H1 (cell line): ENCODE measurements at regions not wholly inside any gene's neighbourhood (a gene's known extent, or its start where the extent isn't known, plus 50 kb on each side); places are given as distances from the start of the nearest gene placed in this dataset.

Source experiments
- CTCF ChIA-PET: fragments of 300-600 bp; sonication (Branson Sonifier 250); formaldehyde crosslinking; loops from one replicate; lab custom pipeline; 2021; ENCODE audit not compliant: partially characterized antibody; lab: Charles Lee
- POLR2A ChIA-PET: fragments of 300-600 bp; sonication (Branson Sonifier 250); formaldehyde crosslinking; loops from one replicate; lab custom pipeline; 2021; ENCODE audit warnings: inconsistent platforms; ENCODE audit not compliant: partially characterized antibody; lab: Charles Lee
- DNase-seq, 2 experiments: peaks; one replicate each; pipeline versions ENCODE4 v3.0.0 to v3.0.0-alpha.2; 2010 to 2022; ENCODE audit warnings: low spot score in 2 of 2, low read depth in 1 of 2, mixed read lengths in 1 of 2
- FAIRE-seq: peaks from 2 replicates; lab custom pipeline; 2011; peaks lifted over from hg19 to GRCh38; lab: Jason Lieb, UNC
- H2AFZ ChIP-seq: 2 replicates; pipeline ENCODE4 v1.8.1; 2012; ENCODE audit warnings: low read length, inconsistent platforms
- H2AK5ac ChIP-seq: 2 replicates; pipeline ENCODE4 v1.6.1; 2013; ENCODE audit warnings: low read depth, low read length
- H2BK120ac ChIP-seq: replicated peaks from 2 replicates; pipeline ENCODE3; 2013; ENCODE audit warnings: low read depth, low read length, inconsistent platforms
- H2BK12ac ChIP-seq: 2 replicates; pipeline ENCODE4 v1.6.1; 2013; ENCODE audit warnings: low read depth, low read length
- H2BK15ac ChIP-seq: 2 replicates; pipeline ENCODE4 v1.6.1; 2013; ENCODE audit warnings: low read length
- H2BK20ac ChIP-seq: 2 replicates; pipeline ENCODE4 v1.6.1; 2013; ENCODE audit warnings: low read length
- H2BK5ac ChIP-seq: 2 replicates; pipeline ENCODE4 v1.6.1; 2013; ENCODE audit warnings: low read depth, low read length
- H3K14ac ChIP-seq: 2 replicates; pipeline ENCODE4 v1.6.1; 2013; ENCODE audit warnings: inconsistent platforms; ENCODE audit not compliant: insufficient read length
- H3K18ac ChIP-seq: 2 replicates; pipeline ENCODE4 v1.6.1; 2013; ENCODE audit warnings: low read length; ENCODE audit errors: extremely low read depth
- H3K23ac ChIP-seq: 2 replicates; pipeline ENCODE4 v1.6.1; 2013; ENCODE audit warnings: inconsistent platforms; ENCODE audit not compliant: insufficient read length
- H3K23me2 ChIP-seq: 2 replicates; pipeline ENCODE4 v1.6.1; 2013; ENCODE audit warnings: low read depth, low read length
- H3K27ac ChIP-seq: 2 replicates; pipeline ENCODE4 v1.6.1; 2011; ENCODE audit warnings: low read depth, low read length, inconsistent platforms
- H3K27me3 ChIP-seq, 4 experiments: replicated peaks in 1 of 4; 1 replicate in 1 of 4; 2 replicates in 3 of 4; pipeline versions ENCODE4 v1.6.1 to v1.8.1; 2011 to 2013; ENCODE audit warnings: low read length in 3 of 4, mild to moderate bottlenecking in 3 of 4, inconsistent platforms in 2 of 4, mixed read lengths in 2 of 4, moderate library complexity in 1 of 4; ENCODE audit not compliant: control insufficient read depth in 3 of 4, insufficient read depth in 3 of 4; ENCODE audit errors: extremely low read depth in 1 of 4
- H3K36me3 ChIP-seq, 4 experiments: 2 replicates each; pipeline versions ENCODE4 v1.6.1 to v1.8.1; 2011 to 2013; ENCODE audit warnings: mild to moderate bottlenecking in 4 of 4, low read length in 3 of 4, moderate library complexity in 2 of 4, control low read depth in 1 of 4, inconsistent platforms in 1 of 4; ENCODE audit not compliant: insufficient read depth in 4 of 4, control insufficient read depth in 2 of 4
- H3K4ac ChIP-seq: replicated peaks from 2 replicates; pipeline ENCODE3; 2013; ENCODE audit warnings: low read length, low read depth, mixed read lengths, inconsistent platforms; ENCODE audit not compliant: insufficient read length
- H3K4me1 ChIP-seq, 4 experiments: replicated peaks in 1 of 4; 1 replicate in 1 of 4; 2 replicates in 3 of 4; pipeline versions ENCODE4 v1.6.1 to v1.8.1; 2011 to 2013; ENCODE audit warnings: low read length in 3 of 4, inconsistent platforms in 2 of 4, mixed read lengths in 1 of 4; ENCODE audit not compliant: insufficient read depth in 4 of 4, control insufficient read depth in 3 of 4
- H3K4me2 ChIP-seq, 2 experiments: 2 replicates each; pipeline versions ENCODE4 v1.6.1 to v1.8.1; 2011 to 2013; ENCODE audit warnings: low read depth in 2 of 2, low read length in 2 of 2, control low read depth in 1 of 2, inconsistent platforms in 1 of 2, mild to moderate bottlenecking in 1 of 2; ENCODE audit not compliant: insufficient read depth in 1 of 2
- H3K4me3 ChIP-seq, 4 experiments: fragments of 200-600, 300-600 bp in 1 of 4; sonication (generic), shearing (Covaris generic), sonication (Bioruptor Twin) in 1 of 4; 2 replicates each; pipeline versions ENCODE4 v1.5.1 to v1.8.1; 2011 to 2016; ENCODE audit warnings: low read length in 4 of 4, low read depth in 3 of 4, control low read depth in 2 of 4, inconsistent platforms in 2 of 4, mild to moderate bottlenecking in 2 of 4, mixed read lengths in 1 of 4, moderate library complexity in 1 of 4; ENCODE audit not compliant: insufficient read depth in 2 of 4; ENCODE audit errors: extremely low read depth in 1 of 4
- H3K56ac ChIP-seq: replicated peaks from 2 replicates; pipeline ENCODE3; 2013; ENCODE audit warnings: low read depth, mild to moderate bottlenecking, mixed read lengths, low read length, inconsistent platforms; ENCODE audit not compliant: insufficient read length
- H3K79me1 ChIP-seq: 2 replicates; pipeline ENCODE4 v1.6.1; 2013; ENCODE audit warnings: low read depth, low read length, control low read depth
- H3K79me2 ChIP-seq, 2 experiments: 2 replicates each; pipeline versions ENCODE4 v1.6.1 to v1.8.1; 2012 to 2013; ENCODE audit warnings: low read length in 2 of 2, mild to moderate bottlenecking in 2 of 2, inconsistent platforms in 1 of 2; ENCODE audit not compliant: insufficient read depth in 2 of 2, control insufficient read depth in 1 of 2
- H3K9ac ChIP-seq, 4 experiments: replicated peaks in 1 of 4; 1 replicate in 1 of 4; 2 replicates in 3 of 4; pipeline versions ENCODE4 v1.6.1 to v1.8.1; 2011 to 2013; ENCODE audit warnings: low read depth in 3 of 4, low read length in 3 of 4, control low read depth in 2 of 4, mild to moderate bottlenecking in 2 of 4, moderate library complexity in 2 of 4, inconsistent platforms in 1 of 4; ENCODE audit errors: extremely low read depth in 1 of 4
- H3K9me3 ChIP-seq, 2 experiments: 2 replicates each; pipeline versions ENCODE4 v1.6.1 to v1.8.1; 2012 to 2013; ENCODE audit warnings: mild to moderate bottlenecking in 2 of 2, moderate library complexity in 2 of 2, control low read depth in 1 of 2, inconsistent platforms in 1 of 2, low read depth in 1 of 2, low read length in 1 of 2, mixed read lengths in 1 of 2; ENCODE audit not compliant: insufficient read depth in 2 of 2
- H4K20me1 ChIP-seq, 2 experiments: replicated peaks in 1 of 2; 2 replicates each; pipeline versions ENCODE3 to v1.8.1; 2011 to 2013; ENCODE audit warnings: inconsistent platforms in 2 of 2, low read length in 2 of 2, mild to moderate bottlenecking in 1 of 2; ENCODE audit not compliant: insufficient read depth in 2 of 2, control insufficient read depth in 1 of 2
- H4K5ac ChIP-seq: 2 replicates; pipeline ENCODE4 v1.6.1; 2013; ENCODE audit warnings: low read length, low read depth, mixed read lengths, inconsistent platforms; ENCODE audit not compliant: insufficient read length
- H4K8ac ChIP-seq: 2 replicates; pipeline ENCODE4 v1.8.0; 2013; ENCODE audit warnings: mild to moderate bottlenecking, moderate library complexity, low read length, inconsistent platforms; ENCODE audit not compliant: insufficient read depth; ENCODE audit errors: extremely low read depth
- H4K91ac ChIP-seq: replicated peaks from 2 replicates; pipeline ENCODE3; 2013; ENCODE audit warnings: low read length, mixed read lengths, inconsistent platforms; ENCODE audit not compliant: insufficient read length
- CHD2 ChIP-seq: IDR thresholded peaks from 2 replicates; pipeline ENCODE4 v1.6.1; 2012; ENCODE audit warnings: low read length, improper control_type of control experiment
- CREB1 ChIP-seq: IDR thresholded peaks from 2 replicates; pipeline ENCODE4 v1.6.1; 2012; ENCODE audit warnings: inconsistent platforms
- FOSL1 ChIP-seq: IDR thresholded peaks from 2 replicates; pipeline ENCODE4 v1.6.1; 2011; ENCODE audit warnings: mild to moderate bottlenecking, low read depth, low read length, moderate library complexity; ENCODE audit not compliant: insufficient read depth
- JUN ChIP-seq: IDR thresholded peaks from 2 replicates; pipeline ENCODE4 v1.6.1; 2011; ENCODE audit warnings: low read depth, mild to moderate bottlenecking, improper control_type of control experiment, low read length
- NANOG ChIP-seq: IDR thresholded peaks from 2 replicates; pipeline ENCODE4 v1.6.1; 2011; ENCODE audit warnings: low read length, low read depth, mild to moderate bottlenecking, inconsistent platforms; ENCODE audit not compliant: insufficient read depth, poor library complexity, severe bottlenecking
- POLR2AphosphoS5 ChIP-seq: IDR thresholded peaks from 2 replicates; pipeline ENCODE4 v1.6.1; 2011; ENCODE audit warnings: low read depth, low read length
- RBBP5 ChIP-seq: IDR thresholded peaks from 2 replicates; pipeline ENCODE4 v1.7.1; 2012; ENCODE audit warnings: low read depth, mild to moderate bottlenecking, inconsistent platforms, low read length, moderate library complexity, borderline replicate concordance
- RXRA ChIP-seq: IDR thresholded peaks from 2 replicates; pipeline ENCODE4 v1.6.1; 2011; ENCODE audit warnings: low read depth, mild to moderate bottlenecking, low read length, moderate library complexity; ENCODE audit not compliant: insufficient read depth
- SRF ChIP-seq: IDR thresholded peaks from 2 replicates; pipeline ENCODE4 v1.6.1; 2011; ENCODE audit warnings: mild to moderate bottlenecking, low read depth, low read length, moderate library complexity
- SUZ12 ChIP-seq: fragments of 200-600 bp; sonication (generic); IDR thresholded peaks from 2 replicates; pipeline ENCODE4 v1.6.1; 2012; ENCODE audit warnings: mild to moderate bottlenecking, inconsistent platforms, low read length, moderate library complexity, mixed read lengths
- TBP ChIP-seq: IDR thresholded peaks from 2 replicates; pipeline ENCODE4 v1.6.1; 2011; ENCODE audit warnings: low read depth, low read length, improper control_type of control experiment
- TCF12 ChIP-seq: IDR thresholded peaks from 2 replicates; pipeline ENCODE4 v1.6.1; 2011; ENCODE audit warnings: low read depth, mild to moderate bottlenecking, low read length
- whole genome bisulfite sequencing, 2 experiments: shearing (Covaris generic) in 1 of 2; methylation state at CpG; one replicate each; pipeline versions ENCODE4 v1.1.6 to v1.1.7; 2013 to 2015; ENCODE audit warnings: low lambda C conversion rate in 2 of 2, mixed read lengths in 2 of 2, inconsistent platforms in 1 of 2, low coverage in 1 of 2, missing lambda C conversion rate in 1 of 2; ENCODE audit not compliant: insufficient replicate concordance in 2 of 2, insufficient coverage in 1 of 2, insufficient read length in 1 of 2; ENCODE audit errors: extremely low coverage in 1 of 2, missing lambda C conversion rate in 1 of 2; 5-methylcytosine and 5-hydroxymethylcytosine counted together
- TF ChIP-seq, protein P1 (sequence below): IDR thresholded peaks from 2 replicates; pipeline ENCODE4 v1.6.1; 2011; ENCODE audit warnings: low read depth, mild to moderate bottlenecking, low read length; ENCODE audit not compliant: insufficient read depth

DNA sequence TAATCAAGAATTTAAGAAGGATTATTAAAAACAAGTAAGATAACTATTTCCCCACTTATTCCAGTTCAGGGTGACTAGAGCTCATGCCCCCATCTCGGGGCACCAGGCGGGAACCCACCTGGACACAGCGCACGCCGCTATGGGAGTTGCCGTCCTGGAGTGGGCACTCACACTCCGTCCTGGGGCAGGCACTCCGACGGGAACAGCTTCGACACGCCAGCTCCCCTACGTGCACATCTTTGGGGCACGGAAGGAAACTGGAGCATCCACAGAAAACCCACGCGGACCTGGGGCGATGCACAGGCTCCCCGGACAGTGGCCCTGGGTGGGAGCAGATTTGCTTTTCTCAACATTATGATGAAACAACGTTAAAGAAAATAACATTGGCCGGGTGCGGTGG is 52.0 kb upstream of the GATA5 start:
- Histone ChIP-seq H3K23ac (no peak overlapping the region), H3K79me1 (no peaks in the 10 kb centered on the region), H3K4me3 (no peak overlapping the region), H2BK5ac (no peak overlapping the region), H3K27me3 (no peaks in the 10 kb centered on the region), H3K79me2 (no peaks in the 10 kb centered on the region), H3K14ac (no peak overlapping the region), H2BK15ac (no peak overlapping the region), H2AFZ (no peak overlapping the region), H3K23me2 (0 out of 2 replicates have a peak, but pooled peaks cover 1% of the 10 kb centered on the region), H4K20me1 (no peaks in the 10 kb centered on the region), H3K56ac (no peak overlapping the region), H3K9ac (no peak overlapping the region), H2BK12ac (no peak overlapping the region), H2AK5ac (no peak overlapping the region), H3K4ac (no peak overlapping the region), H3K36me3 (no peaks in the 10 kb centered on the region), H3K4me2 (no peak overlapping the region), H4K8ac (no peak overlapping the region), H4K91ac (no peak overlapping the region), H3K9me3 (no peaks in the 10 kb centered on the region)
- ChIA-PET CTCF (interaction anchor here (1.6 kb wide), 1 partner anchor 28 kb away, joined by 8 read pairs; no protein-coding TSS in a partner anchor), POLR2A (no interaction called here)
- no peak for FAIRE-seq
- WGBS, 2 experiments, result 94% methylated on average over 20 of the region's 20 CpGs; no CpG with 5 or more reads in 1 of the 2 experiments
- DNase-seq, result no peak
- TF ChIP-seq POLR2AphosphoS5 (no peak), FOSL1 (no peak), JUN (no peak), CREB1 (no peak), RXRA (no peak), NANOG (no peak), RBBP5 (no peak), TBP (no peak), CHD2 (no peak), TCF12 (no peak), SUZ12 (no peak), SRF (no peak)
- TF ChIP-seq, protein P1, sequence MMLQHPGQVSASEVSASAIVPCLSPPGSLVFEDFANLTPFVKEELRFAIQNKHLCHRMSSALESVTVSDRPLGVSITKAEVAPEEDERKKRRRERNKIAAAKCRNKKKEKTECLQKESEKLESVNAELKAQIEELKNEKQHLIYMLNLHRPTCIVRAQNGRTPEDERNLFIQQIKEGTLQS, result no peak
- TF ChIP-seq, all 59 proteins: peak for 0
- Histone ChIP-seq H2BK20ac (no peak overlapping the region), H2BK120ac (no peak overlapping the region), H3K18ac (no peak overlapping the region), H4K5ac (no peak overlapping the region), H3K27ac (no peak overlapping the region), H3K4me1 (peaks cover 0 to 17% (median 11%) of the 10 kb centered on the region in 4 experiments; a peak in 6 of 7 replicates)
